Upper lobe of left lung (tissue), 4 donors: ENCODE measurements at regions not wholly inside any gene's neighbourhood (a gene's known extent, or its start where the extent isn't known, plus 50 kb on each side); places are given as distances from the start of the nearest gene placed in this dataset.

Source experiments
- EP300 ChIP-seq, 4 donors: sonication (generic); formaldehyde crosslinking; IDR thresholded peaks; one replicate each; pipeline ENCODE4 v1.5.1; 2017; ENCODE audit warnings: antibody characterized with exemption in 4 of 4, control low read depth in 2 of 4
- POLR2A ChIP-seq, 4 donors: fragments of 450-650 bp; IDR thresholded peaks; one replicate each; pipeline ENCODE4 v1.5.1; 2016 to 2017; ENCODE audit warnings: antibody characterized with exemption in 4 of 4, mild to moderate bottlenecking in 2 of 4
- POLR2AphosphoS5 ChIP-seq, 2 donors: sonication (generic); formaldehyde crosslinking; IDR thresholded peaks; one replicate each; pipeline ENCODE4 v1.5.1; 2017; ENCODE audit warnings: antibody characterized with exemption in 2 of 2
- TF ChIP-seq, protein P1 (sequence below), 6 experiments: fragments of 450-650 bp in 4 of 6; fragments of 200-600 bp in 2 of 6; sonication (generic) in 2 of 6; IDR thresholded peaks; one replicate each; pipeline ENCODE4 v1.5.1; 2016 to 2019; ENCODE audit warnings: antibody characterized with exemption in 6 of 6

DNA sequence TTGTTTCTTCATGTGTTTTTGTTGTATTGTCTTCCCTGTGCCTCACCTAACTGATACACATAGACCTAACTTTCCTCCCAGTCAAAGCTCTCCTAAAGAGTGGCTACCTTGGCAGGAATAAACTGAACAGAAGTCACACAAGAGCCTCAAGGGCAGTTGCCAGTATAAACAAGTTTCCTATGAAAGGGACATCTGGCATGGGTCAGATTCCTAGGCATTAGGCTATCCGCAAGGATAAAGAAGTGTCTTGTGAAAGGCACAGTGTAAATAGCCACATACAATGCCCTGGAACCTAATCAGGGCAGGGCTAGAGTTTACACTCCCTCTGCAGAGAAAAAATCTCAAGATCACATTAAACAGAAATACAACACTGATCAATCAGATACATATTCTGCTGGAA, 220.8 kb downstream of the SPANXN3 start:
- TF ChIP-seq, protein P1, sequence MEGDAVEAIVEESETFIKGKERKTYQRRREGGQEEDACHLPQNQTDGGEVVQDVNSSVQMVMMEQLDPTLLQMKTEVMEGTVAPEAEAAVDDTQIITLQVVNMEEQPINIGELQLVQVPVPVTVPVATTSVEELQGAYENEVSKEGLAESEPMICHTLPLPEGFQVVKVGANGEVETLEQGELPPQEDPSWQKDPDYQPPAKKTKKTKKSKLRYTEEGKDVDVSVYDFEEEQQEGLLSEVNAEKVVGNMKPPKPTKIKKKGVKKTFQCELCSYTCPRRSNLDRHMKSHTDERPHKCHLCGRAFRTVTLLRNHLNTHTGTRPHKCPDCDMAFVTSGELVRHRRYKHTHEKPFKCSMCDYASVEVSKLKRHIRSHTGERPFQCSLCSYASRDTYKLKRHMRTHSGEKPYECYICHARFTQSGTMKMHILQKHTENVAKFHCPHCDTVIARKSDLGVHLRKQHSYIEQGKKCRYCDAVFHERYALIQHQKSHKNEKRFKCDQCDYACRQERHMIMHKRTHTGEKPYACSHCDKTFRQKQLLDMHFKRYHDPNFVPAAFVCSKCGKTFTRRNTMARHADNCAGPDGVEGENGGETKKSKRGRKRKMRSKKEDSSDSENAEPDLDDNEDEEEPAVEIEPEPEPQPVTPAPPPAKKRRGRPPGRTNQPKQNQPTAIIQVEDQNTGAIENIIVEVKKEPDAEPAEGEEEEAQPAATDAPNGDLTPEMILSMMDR (IDR thresholded peaks at IDR 0.05): no peak
- TF ChIP-seq POLR2AphosphoS5 (IDR thresholded peaks at IDR 0.05): no peak
- no peak for TF ChIP-seq POLR2A (IDR thresholded peaks at IDR 0.05)
- TF ChIP-seq EP300 (IDR thresholded peaks at IDR 0.05): no peak
